ENCODE measurements at regions not wholly inside any gene's neighbourhood (a gene's known extent, or its start where the extent isn't known, plus 50 kb on each side); places are given as distances from the start of the nearest gene placed in this dataset.

- H3K4me3 ChIP-seq (ENCODE audit: low read length), result no peak overlapping the region
- POLR2A ChIA-PET (ENCODE audit: unreplicated experiment), result no interaction called here
- intact Hi-C loops (cut with micrococcal nuclease), result no loop called here
- no TSS peak for BruUV-seq (replicated peaks)
- CTCF ChIA-PET, result no interaction called here
- H3K79me2 ChIP-seq (ENCODE audit: low read length), result no peaks in the 10 kb centered on the region
- H2AFZ ChIP-seq (ENCODE audit: low read length), result no peak overlapping the region
- ATAC-seq (no peak), DNase-seq (no peak)
- H3K4me1 ChIP-seq (ENCODE audit: insufficient read depth, low read length), result no peaks in the 10 kb centered on the region
- no peak overlapping the region for H3K4me2 ChIP-seq (ENCODE audit: low read length)
- H3K27ac ChIP-seq (ENCODE audit: low read length), result no peak overlapping the region
- no peak overlapping the region for H3K9ac ChIP-seq (ENCODE audit: low read length)
- no peaks in the 10 kb centered on the region for H3F3A ChIP-seq (ENCODE audit: low read length, unreplicated experiment)
- no peaks in the 10 kb centered on the region for H3K9me3 ChIP-seq (ENCODE audit: low read length)
- TF ChIP-seq EZH2phosphoT487 (IDR thresholded peaks at IDR 0.05; ENCODE audit: borderline replicate concordance, low read length) (no peak), EZH2 (IDR thresholded peaks at IDR 0.05; ENCODE audit: low read length, unreplicated experiment) (no peak)
- TF ChIP-seq, protein P1, sequence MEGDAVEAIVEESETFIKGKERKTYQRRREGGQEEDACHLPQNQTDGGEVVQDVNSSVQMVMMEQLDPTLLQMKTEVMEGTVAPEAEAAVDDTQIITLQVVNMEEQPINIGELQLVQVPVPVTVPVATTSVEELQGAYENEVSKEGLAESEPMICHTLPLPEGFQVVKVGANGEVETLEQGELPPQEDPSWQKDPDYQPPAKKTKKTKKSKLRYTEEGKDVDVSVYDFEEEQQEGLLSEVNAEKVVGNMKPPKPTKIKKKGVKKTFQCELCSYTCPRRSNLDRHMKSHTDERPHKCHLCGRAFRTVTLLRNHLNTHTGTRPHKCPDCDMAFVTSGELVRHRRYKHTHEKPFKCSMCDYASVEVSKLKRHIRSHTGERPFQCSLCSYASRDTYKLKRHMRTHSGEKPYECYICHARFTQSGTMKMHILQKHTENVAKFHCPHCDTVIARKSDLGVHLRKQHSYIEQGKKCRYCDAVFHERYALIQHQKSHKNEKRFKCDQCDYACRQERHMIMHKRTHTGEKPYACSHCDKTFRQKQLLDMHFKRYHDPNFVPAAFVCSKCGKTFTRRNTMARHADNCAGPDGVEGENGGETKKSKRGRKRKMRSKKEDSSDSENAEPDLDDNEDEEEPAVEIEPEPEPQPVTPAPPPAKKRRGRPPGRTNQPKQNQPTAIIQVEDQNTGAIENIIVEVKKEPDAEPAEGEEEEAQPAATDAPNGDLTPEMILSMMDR (conservative IDR thresholded peaks at IDR 0.05; ENCODE audit: low read depth, low read length), result no peak
- H3K9me2 ChIP-seq (replicated peaks; ENCODE audit: low read length), result no peaks in the 10 kb centered on the region
- H4K20me1 ChIP-seq (ENCODE audit: low read length), result no peaks in the 10 kb centered on the region
- peaks cover 20% of the 10 kb centered on the region for H3K27me3 ChIP-seq (ENCODE audit: low read length)
- H3K36me3 ChIP-seq (ENCODE audit: low read depth, low read length), result no peaks in the 10 kb centered on the region
Observed at GRCh38 chr2:223273995-223274394, 222.0 kb downstream of the KCNE4 start.

GRCh38 chr2:223282221-223282620 is 230.2 kb downstream of the KCNE4 start:
- BruUV-seq (replicated peaks), result no TSS peak
- Histone ChIP-seq H3K9me3 (ENCODE audit: low read length) (no peaks in the 10 kb centered on the region), H3K27me3 (ENCODE audit: low read length) (no peaks in the 10 kb centered on the region), H3K9me2 (replicated peaks; ENCODE audit: low read length) (no peaks in the 10 kb centered on the region), H3K36me3 (ENCODE audit: low read depth, low read length) (no peaks in the 10 kb centered on the region), H3F3A (ENCODE audit: low read length, unreplicated experiment) (no peaks in the 10 kb centered on the region), H3K4me2 (ENCODE audit: low read length) (no peak overlapping the region), H2AFZ (ENCODE audit: low read length) (no peak overlapping the region), H3K27ac (ENCODE audit: low read length) (no peak overlapping the region), H3K4me1 (ENCODE audit: insufficient read depth, low read length) (no peaks in the 10 kb centered on the region), H3K9ac (ENCODE audit: low read length) (no peak overlapping the region), H4K20me1 (ENCODE audit: low read length) (no peaks in the 10 kb centered on the region), H3K4me3 (ENCODE audit: low read length) (no peak overlapping the region), H3K79me2 (ENCODE audit: low read length) (no peaks in the 10 kb centered on the region)
- ChIA-PET POLR2A (ENCODE audit: unreplicated experiment) (interaction anchor here (0.6 kb wide), 1 partner anchor 320 kb away, joined by 6 read pairs; no protein-coding TSS in a partner anchor), CTCF (no interaction called here)
- TF ChIP-seq EZH2 (IDR thresholded peaks at IDR 0.05; ENCODE audit: low read length, unreplicated experiment), result no peak
- TF ChIP-seq EZH2phosphoT487 (IDR thresholded peaks at IDR 0.05; ENCODE audit: borderline replicate concordance, low read length), result no peak
- no peak for DNase-seq
- ATAC-seq, result no peak
- intact Hi-C loops (cut with micrococcal nuclease), result no loop called here

DNA sequence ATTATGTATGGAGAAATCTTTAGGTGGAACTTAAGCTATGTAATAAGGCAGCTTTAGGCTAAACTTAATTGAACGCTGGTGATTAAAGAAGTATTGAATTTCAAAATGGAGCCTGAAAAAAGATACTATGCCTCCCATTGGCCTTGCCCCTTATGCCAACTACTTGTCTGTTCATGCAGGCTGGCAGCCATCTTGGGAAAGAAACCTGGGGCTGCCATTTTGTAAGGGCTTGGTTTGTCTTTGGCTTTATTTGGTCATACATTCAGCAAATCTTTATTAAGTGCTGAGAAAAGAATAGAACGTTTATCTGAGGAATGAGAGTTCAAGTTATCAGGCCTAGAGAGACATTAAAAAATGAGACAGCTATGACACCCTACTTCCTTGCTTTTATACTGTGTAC is 231.3 kb downstream of the KCNE4 start:
- intact Hi-C loops (cut with micrococcal nuclease), result no loop called here
- BruUV-seq (replicated peaks), result no TSS peak
- no peaks in the 10 kb centered on the region for H3K27me3 ChIP-seq (ENCODE audit: low read length)
- DNase-seq, result no peak
- ChIA-PET CTCF (no interaction called here), POLR2A (ENCODE audit: unreplicated experiment) (no interaction called here)
- no peaks in the 10 kb centered on the region for H4K20me1 ChIP-seq (ENCODE audit: low read length)
- no peak overlapping the region for H3K9ac ChIP-seq (ENCODE audit: low read length)
- no peaks in the 10 kb centered on the region for H3K79me2 ChIP-seq (ENCODE audit: low read length)
- no peak overlapping the region for H3K27ac ChIP-seq (ENCODE audit: low read length)
- no peaks in the 10 kb centered on the region for H3K9me3 ChIP-seq (ENCODE audit: low read length)
- no peaks in the 10 kb centered on the region for H3K9me2 ChIP-seq (replicated peaks; ENCODE audit: low read length)
- no peak overlapping the region for H2AFZ ChIP-seq (ENCODE audit: low read length)
- H3K4me1 ChIP-seq (ENCODE audit: insufficient read depth, low read length), result no peaks in the 10 kb centered on the region
- ATAC-seq, result no peak
- H3K4me3 ChIP-seq (ENCODE audit: low read length), result no peak overlapping the region
- H3K4me2 ChIP-seq (ENCODE audit: low read length), result no peak overlapping the region
- no peaks in the 10 kb centered on the region for H3F3A ChIP-seq (ENCODE audit: low read length, unreplicated experiment)
- TF ChIP-seq EZH2 (IDR thresholded peaks at IDR 0.05; ENCODE audit: low read length, unreplicated experiment) (no peak), EZH2phosphoT487 (IDR thresholded peaks at IDR 0.05; ENCODE audit: borderline replicate concordance, low read length) (no peak)
- TF ChIP-seq, protein P1 (conservative IDR thresholded peaks at IDR 0.05; ENCODE audit: low read depth, low read length), result no peak
- no peaks in the 10 kb centered on the region for H3K36me3 ChIP-seq (ENCODE audit: low read depth, low read length)

Data from PC-3 (cell line).